Esophagus squamous epithelium (tissue), 5 donors: ENCODE measurements at regions not wholly inside any gene's neighbourhood (a gene's known extent, or its start where the extent isn't known, plus 50 kb on each side); places are given as distances from the start of the nearest gene placed in this dataset.
"Not testable (repeated sequence)": the region's sequence is repeated elsewhere in the genome, so short reads cannot be mapped to it uniquely, and the experiment has no call there.

Experiments used
- DNase-seq: peaks from one replicate; lab custom pipeline; 2025; lab: John Stamatoyannopoulos, UW
- H3K27ac ChIP-seq, 4 donors: fragments of 200-600 bp; sonication (generic); one replicate each; pipeline ENCODE4 v1.5.1; 2016 to 2019; ENCODE audit warnings: mild to moderate bottlenecking in 1 of 4
- H3K27me3 ChIP-seq, 4 donors: fragments of 200-600 bp; sonication (generic); 1 replicate in 3 of 4; 2 replicates in 1 of 4; pipeline versions ENCODE4 v1.5.1 to v1.6.0; 2017 to 2021; ENCODE audit warnings: antibody characterized with exemption in 1 of 4
- H3K36me3 ChIP-seq, 3 donors: fragments of 200-600 bp; sonication (generic); one replicate each; pipeline ENCODE4 v1.5.1; 2016 to 2019
- H3K4me1 ChIP-seq, 3 donors: fragments of 200-600 bp; sonication (generic); one replicate each; pipeline ENCODE4 v1.5.1; 2017 to 2019
- H3K4me3 ChIP-seq, 4 donors: fragments of 200-600 bp; sonication (generic); 1 replicate in 3 of 4; 2 replicates in 1 of 4; pipeline ENCODE4 v1.5.1; 2016 to 2019; ENCODE audit warnings: mild to moderate bottlenecking in 2 of 4, moderate library complexity in 1 of 4
- H3K9me3 ChIP-seq, 3 donors: fragments of 200-600 bp; sonication (generic); one replicate each; pipeline ENCODE4 v1.5.1; 2016 to 2019
- POLR2A ChIP-seq, 4 donors: fragments of 450-650 bp; IDR thresholded peaks; one replicate each; pipeline ENCODE4 v1.6.1; 2017; ENCODE audit warnings: antibody characterized with exemption in 4 of 4, mild to moderate bottlenecking in 4 of 4, moderate library complexity in 3 of 4
- WGBS, 2 donors: methylation state at CpG; one replicate each; pipeline ENCODE4 v1.1.5; 2018; 5-methylcytosine and 5-hydroxymethylcytosine counted together
- intact Hi-C: fragments of 100-400 bp; cut with DNase I; formaldehyde crosslinking; loops from one replicate; pipeline ENCODE4 v1.15.0; 2022
- TF ChIP-seq, protein P1 (sequence below), 6 experiments: fragments of 450-650 bp in 4 of 6; fragments of 200-600 bp in 2 of 6; sonication (generic) in 2 of 6; IDR thresholded peaks; one replicate each; pipeline ENCODE4 v1.5.1; 2016 to 2019; ENCODE audit warnings: antibody characterized with exemption in 6 of 6, mild to moderate bottlenecking in 4 of 6, moderate library complexity in 4 of 6
- donor health status: DM: yes; HTN: yes; CAD: no.

DNA sequence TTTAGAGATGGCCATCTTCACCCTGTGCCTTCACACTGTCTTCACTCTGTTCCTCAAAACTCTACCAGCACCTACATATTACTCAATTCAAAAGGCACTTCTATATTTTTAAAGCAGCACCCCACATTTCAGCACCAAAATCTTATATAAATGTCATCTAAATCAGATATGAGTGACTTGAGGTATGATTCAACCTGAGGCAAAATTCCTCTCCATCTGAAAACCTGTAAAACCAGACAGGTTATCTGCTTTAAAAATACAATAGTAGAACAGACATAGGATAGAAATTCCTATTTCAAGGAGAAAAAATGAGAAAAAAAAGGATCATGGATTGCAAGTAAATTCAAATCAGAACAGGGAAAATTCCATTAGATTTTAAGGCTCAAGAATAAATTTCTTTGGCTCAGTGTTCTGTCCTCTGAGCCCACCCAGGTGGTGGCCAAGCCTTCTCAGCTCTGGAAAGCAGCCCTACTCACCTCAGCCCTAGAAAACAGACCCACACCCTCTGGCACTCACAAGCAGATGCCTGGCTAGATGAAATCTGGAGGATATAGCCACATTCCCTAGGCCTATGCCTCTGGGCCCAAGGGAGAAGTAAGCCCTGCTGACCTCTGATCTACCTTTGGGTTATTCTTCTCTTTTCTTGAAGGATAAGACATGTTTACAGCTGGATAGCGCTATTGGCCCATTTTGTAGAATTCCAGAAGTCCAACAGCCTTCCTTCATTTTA is 211.1 kb upstream of the XIST start:
- Histone ChIP-seq H3K9me3 (no peaks in the 10 kb centered on the region), H3K27me3 (no peaks in the 10 kb centered on the region), H3K4me1 (no peaks in the 10 kb centered on the region), H3K4me3 (no peak overlapping the region), H3K36me3 (no peaks in the 10 kb centered on the region), H3K27ac (no peak overlapping the region)
- TF ChIP-seq, protein P1, sequence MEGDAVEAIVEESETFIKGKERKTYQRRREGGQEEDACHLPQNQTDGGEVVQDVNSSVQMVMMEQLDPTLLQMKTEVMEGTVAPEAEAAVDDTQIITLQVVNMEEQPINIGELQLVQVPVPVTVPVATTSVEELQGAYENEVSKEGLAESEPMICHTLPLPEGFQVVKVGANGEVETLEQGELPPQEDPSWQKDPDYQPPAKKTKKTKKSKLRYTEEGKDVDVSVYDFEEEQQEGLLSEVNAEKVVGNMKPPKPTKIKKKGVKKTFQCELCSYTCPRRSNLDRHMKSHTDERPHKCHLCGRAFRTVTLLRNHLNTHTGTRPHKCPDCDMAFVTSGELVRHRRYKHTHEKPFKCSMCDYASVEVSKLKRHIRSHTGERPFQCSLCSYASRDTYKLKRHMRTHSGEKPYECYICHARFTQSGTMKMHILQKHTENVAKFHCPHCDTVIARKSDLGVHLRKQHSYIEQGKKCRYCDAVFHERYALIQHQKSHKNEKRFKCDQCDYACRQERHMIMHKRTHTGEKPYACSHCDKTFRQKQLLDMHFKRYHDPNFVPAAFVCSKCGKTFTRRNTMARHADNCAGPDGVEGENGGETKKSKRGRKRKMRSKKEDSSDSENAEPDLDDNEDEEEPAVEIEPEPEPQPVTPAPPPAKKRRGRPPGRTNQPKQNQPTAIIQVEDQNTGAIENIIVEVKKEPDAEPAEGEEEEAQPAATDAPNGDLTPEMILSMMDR (IDR thresholded peaks at IDR 0.05): no peak
- intact Hi-C loops: no loop called here
- DNase-seq: no peak
- 100% methylated on average over 1 of the region's 1 CpG for WGBS, 2 donors

DNA sequence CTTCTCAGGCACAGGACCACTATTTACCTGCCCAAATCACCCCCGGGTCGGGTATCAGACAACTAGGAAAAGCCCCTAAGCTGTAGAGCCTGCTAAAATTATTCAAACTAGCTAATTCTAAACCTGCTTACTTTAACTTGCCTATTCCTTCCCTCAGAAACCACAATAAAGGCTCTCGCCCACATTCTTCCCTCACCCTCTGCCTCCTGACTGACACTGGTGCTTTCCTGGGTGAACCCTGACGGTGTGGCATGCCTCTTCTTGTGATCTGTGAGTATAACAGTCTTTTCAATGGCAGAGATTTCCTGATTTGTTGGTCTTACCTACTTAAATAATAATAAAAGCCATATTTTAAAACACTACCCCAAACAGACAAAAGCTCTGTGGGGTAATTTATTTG is 209.4 kb upstream of the XIST start:
- H3K27ac ChIP-seq: no peak overlapping the region
- H3K9me3 ChIP-seq: no peaks in the 10 kb centered on the region
- DNase-seq: no peak
- H3K27me3 ChIP-seq: no peaks in the 10 kb centered on the region
- no peaks in the 10 kb centered on the region for H3K36me3 ChIP-seq
- no peak for TF ChIP-seq POLR2A (IDR thresholded peaks at IDR 0.05)
- TF ChIP-seq, protein P1 (IDR thresholded peaks at IDR 0.05): no peak
- 41 to 44% methylated on average over 4 of the region's 4 CpGs for WGBS, 2 donors
- intact Hi-C loops: no loop called here
- no peak overlapping the region for H3K4me3 ChIP-seq
- H3K4me1 ChIP-seq: no peaks in the 10 kb centered on the region

DNA sequence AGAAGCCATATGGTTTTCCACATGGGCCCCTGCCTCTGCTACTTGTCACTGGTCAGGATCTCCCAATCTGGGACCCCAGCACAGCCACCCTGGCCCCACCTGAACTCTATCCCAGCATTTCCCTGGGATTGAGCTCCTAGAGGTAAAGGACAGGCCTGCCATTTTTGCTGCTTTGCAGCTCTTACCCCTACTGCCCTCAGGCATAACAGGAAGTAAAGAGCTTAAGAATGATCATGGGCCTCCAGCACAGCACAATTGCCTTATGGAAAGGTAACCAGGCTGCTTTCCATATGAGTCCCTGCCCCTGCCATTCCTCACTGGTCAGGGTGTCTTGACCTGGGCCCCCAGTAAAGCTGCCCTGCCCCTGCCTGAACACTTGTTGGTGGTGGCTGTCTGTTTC is 196.6 kb upstream of the XIST start:
- intact Hi-C loops: no loop called here
- Histone ChIP-seq H3K36me3 (no peaks in the 10 kb centered on the region), H3K27me3 (no peaks in the 10 kb centered on the region), H3K27ac (no peak overlapping the region), H3K9me3 (peaks cover 0 to 10% (median 0%) of the 10 kb centered on the region in 3 donors), H3K4me1 (no peaks in the 10 kb centered on the region), H3K4me3 (no peak overlapping the region)
- no peak for DNase-seq
- TF ChIP-seq, protein P1 (IDR thresholded peaks at IDR 0.05): no peak
- no peak for TF ChIP-seq POLR2A (IDR thresholded peaks at IDR 0.05)

DNA sequence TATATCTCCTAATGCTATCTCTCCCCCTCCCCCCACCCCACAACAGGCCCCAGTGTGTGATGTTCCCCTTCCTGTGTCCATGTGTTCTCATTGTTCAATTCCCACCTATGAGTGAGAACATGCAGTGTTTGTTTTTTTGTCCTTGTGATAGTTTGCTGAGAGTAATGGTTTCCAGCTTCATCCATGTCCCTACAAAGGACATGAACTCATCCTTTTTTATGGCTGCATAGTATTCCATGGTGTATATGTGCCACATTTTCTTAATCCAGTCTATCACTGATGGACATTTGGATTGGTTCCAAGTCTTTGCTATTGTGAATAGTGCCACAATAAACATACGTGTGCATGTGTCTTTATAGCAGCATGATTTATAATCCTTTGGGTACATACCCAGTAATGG is 181.6 kb upstream of the XIST start:
- H3K9me3 ChIP-seq, H3K36me3 ChIP-seq, H3K4me1 ChIP-seq, H3K4me3 ChIP-seq, H3K27ac ChIP-seq, H3K27me3 ChIP-seq, DNase-seq, intact Hi-C loops: not testable (repeated sequence)
- no CpG with 5 or more reads among the region's 1 CpG for WGBS, 2 donors

DNA sequence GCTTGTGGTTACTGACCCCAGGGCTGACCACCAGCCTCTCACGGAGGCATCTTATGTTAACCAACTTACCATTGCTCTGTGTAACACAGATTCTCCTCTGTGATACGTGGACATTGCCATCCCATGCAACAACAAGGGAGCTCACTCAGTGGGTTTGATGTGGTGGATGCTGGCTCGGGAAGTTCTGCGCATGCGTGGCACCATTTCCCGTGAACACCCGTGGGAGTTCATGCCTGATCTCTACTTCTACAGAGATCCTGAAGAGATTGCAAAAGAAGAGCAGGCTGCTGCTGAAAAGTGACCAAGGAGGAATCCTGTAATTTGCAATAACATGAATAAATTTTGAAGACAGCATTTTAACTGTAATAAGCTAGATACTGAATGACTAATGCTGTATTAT is 179.0 kb upstream of the XIST start:
- not testable (repeated sequence) for H3K27me3 ChIP-seq

DNA sequence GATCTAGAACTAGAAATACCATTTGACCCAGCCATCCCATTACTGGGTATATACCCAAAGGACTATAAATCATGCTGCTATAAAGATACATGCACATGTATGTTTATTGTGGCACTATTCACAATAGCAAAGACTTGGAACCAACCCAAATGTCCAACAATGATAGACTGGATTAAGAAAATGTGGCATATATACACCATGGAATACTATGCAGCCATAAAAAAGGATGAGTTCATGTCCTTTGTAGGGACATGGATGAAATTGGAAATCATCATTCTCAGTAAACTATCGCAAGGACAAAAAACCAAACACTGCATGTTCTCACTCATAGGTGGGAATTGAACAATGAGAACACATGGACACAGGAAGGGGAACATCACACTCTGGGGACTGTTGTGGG is 178.3 kb upstream of the XIST start:
- intact Hi-C loops, H3K9me3 ChIP-seq, DNase-seq, H3K4me3 ChIP-seq, H3K27ac ChIP-seq, H3K27me3 ChIP-seq, H3K36me3 ChIP-seq, H3K4me1 ChIP-seq: not testable (repeated sequence)
- WGBS, 2 donors: no CpG with 5 or more reads among the region's 1 CpG

More for the DNA sequence above, 179.0 kb upstream of the XIST start:
- H3K4me3 ChIP-seq, H3K36me3 ChIP-seq, H3K9me3 ChIP-seq, intact Hi-C loops, H3K27ac ChIP-seq, H3K4me1 ChIP-seq, DNase-seq: not testable (repeated sequence)
- WGBS, 2 donors: 89 to 95% methylated on average over 4 to 7 of the region's 7 CpGs

DNA sequence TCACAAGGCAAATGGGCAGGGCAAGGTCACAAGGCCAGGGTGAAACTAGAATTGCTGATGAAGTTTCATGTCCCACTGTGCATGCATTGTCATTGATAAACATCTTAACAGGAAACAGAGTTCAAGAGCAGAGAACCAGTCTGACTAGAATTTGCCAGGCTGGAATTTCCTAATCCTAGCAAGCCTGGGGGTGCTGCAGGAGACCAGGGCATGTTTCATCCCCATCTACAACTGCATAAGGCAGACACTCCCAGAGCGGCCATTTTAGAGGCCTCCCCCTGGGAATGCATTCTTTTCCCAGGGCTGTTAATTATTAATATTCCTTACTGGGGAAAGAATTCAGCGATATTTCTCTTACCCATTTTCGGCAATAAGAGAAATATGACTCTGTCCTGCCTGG is 172.6 kb upstream of the XIST start:
- WGBS, 2 donors: 87 to 90% methylated on average over 3 of the region's 3 CpGs
- intact Hi-C loops, H3K27me3 ChIP-seq, H3K9me3 ChIP-seq, DNase-seq, H3K27ac ChIP-seq, H3K4me3 ChIP-seq, H3K36me3 ChIP-seq, H3K4me1 ChIP-seq: not testable (repeated sequence)
